Activated CD4-positive, alpha-beta T cell treated with anti-CD3 and anti-CD28 coated beads, Interleukin-10, Interleukin-2, amounts not matched to agents 100 ng/mL and 50 ng/mL, durations not matched to agents 16 hours and 8 hours (primary cell): ENCODE measurements at regions not wholly inside any gene's neighbourhood (a gene's known extent, or its start where the extent isn't known, plus 50 kb on each side); places are given as distances from the start of the nearest gene placed in this dataset.
"Not testable (repeated sequence)": the region's sequence is repeated elsewhere in the genome, so short reads cannot be mapped to it uniquely, and the experiment has no call there.

Experiments used
- DNase-seq: peaks from one replicate; pipeline ENCODE4 v3.0.0-alpha.2; 2020

DNA sequence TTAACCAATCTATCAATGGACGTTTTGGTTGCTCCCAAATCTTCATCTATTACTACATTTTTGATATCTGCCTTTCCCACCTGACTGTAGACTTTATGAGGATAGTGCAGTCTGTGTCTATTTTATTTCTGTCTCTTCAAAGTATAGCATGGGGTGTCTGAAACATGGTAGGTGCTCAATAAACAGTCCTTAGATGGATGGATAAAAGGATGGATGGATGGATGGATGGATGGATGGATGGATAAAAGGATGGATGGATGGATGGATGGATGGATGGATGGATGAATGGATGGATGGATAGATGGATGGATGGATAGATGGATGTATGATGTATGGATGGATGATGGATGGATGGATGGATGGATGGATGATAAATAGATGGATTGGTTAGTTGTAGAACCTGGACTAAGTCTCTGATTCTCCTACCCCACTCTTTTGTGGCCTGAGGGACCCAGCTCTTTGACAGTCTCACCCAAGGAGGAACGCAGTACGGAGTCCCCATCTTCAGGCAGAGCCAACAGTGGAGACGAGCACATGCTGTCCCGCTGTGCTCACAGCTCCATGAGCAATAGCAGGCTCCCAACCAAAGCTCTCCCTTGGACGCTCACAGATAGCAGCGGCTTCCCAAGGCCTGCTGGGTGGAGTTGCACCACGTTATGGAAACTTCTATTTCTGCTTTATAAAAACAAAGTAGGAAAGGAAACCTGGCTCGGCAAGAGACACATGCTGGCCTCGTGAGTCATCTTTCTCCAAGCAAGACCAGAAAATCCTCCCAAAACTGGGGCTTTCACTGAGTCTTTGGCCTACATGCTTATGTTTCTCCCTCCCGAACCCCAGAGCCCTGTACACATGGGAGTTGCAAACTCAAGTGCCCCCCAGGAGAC is 448.0 kb downstream of the MIAT start:
- DNase-seq = no peak

DNA sequence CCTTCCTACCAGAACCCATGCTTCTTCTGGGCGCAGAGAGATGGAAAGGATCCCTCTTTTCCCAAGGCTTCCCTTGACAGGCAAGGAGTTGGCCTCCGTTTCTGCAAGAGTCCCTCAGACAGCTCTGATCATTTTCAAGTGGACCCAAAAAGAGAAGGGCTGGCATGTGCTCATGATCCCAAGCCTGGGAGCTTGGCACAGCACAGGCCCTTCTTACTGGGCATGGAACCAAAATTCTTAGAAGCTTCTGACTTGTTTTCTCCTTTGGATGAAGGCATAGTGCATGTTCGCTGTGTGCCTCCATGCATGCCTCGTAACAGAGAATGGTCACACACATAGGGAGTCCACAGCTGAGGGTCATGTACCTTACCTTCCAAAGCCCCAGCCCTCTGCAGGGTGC is 449.6 kb downstream of the MIAT start:
- DNase-seq = no peak

DNA sequence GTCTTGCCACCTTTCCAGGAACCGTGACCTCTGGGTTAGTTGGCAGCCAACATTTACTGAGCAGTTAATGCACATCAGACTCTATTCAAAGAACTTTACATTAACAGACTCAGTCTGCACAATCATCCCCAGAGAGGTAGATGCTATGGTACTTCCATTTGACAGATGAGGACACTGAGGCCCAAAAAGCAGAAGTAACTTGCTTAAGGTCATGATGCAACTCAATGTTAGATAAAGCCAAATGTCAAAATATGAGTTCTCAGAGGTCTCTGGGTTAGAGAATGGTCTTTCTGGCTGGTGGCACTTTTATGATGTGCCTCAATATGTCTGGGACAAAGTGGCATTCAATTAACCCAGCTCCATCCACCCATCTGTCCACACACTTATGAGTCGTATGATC is 450.0 kb downstream of the MIAT start:
- no peak for DNase-seq

DNA sequence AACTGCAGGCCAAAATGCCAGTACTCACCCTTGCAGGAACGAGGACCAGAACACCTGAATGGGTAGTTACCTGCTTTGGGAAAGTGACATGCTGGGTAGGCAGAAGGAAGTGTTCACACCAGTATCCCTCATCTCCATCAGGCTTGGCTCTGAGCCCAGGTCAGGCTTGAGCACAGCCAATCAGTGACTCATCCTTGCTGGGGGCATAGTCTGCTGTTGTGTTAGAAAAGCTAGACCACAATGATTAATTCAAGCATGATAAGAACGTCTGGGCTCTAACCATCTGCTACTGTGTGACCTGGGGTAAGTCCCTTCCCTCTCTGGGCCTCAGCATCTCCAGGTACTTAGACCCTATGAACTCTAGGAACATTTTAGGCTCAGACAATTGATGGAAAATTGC is 450.4 kb downstream of the MIAT start:
- no peak for DNase-seq

DNA sequence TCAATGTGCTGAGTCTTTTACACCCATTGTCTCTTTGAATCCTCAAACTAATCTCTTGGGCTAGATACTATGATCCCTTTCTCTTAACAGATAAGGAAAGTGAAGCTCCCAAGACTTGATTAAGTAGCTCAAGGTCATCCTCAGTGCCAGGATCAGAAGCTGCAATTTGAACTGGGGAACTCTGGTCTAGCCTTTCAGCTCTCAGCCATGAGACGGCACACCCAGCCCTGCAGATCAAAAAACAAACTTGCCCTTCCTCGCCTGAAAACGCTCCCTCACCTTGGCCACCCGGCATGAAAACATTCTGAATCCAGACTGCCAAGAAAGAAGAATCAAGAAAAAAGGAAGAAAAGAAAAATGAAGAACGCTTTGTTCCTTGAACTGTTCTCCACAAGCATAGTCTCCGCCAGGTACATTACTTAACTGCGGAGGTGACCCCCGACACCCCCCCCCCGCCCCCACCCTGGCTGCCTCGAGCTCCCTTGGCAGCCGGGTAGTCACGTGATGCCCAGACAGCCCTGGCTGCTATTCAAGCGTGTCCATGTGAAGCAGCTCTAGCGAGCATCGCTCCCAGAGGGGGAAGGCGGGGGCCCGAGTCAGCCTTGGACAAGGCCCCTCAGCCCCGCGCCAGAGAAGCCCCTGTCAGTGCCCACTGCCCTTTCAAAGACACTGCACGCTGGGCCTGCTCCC is 451.2 kb downstream of the MIAT start:
- no peak for DNase-seq

DNA sequence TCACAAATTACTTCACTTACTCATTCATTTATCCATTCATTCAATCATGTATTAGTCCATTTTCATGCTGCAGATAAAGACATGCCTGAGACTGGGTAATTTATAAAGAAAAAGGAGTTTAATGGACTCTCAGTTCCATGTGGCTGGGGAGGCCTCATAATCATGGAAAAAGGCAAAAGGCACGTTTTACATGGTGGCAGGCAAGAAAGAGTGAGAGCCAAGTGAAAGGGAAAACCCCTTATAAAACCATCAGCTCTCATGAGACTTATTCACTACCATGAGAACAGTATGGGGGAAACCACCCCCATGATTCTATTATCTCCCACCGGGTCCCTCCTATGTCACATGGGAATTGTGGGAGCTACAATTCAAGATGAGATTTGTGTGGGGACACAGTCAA is 452.0 kb downstream of the MIAT start:
- not testable (repeated sequence) for DNase-seq

DNA sequence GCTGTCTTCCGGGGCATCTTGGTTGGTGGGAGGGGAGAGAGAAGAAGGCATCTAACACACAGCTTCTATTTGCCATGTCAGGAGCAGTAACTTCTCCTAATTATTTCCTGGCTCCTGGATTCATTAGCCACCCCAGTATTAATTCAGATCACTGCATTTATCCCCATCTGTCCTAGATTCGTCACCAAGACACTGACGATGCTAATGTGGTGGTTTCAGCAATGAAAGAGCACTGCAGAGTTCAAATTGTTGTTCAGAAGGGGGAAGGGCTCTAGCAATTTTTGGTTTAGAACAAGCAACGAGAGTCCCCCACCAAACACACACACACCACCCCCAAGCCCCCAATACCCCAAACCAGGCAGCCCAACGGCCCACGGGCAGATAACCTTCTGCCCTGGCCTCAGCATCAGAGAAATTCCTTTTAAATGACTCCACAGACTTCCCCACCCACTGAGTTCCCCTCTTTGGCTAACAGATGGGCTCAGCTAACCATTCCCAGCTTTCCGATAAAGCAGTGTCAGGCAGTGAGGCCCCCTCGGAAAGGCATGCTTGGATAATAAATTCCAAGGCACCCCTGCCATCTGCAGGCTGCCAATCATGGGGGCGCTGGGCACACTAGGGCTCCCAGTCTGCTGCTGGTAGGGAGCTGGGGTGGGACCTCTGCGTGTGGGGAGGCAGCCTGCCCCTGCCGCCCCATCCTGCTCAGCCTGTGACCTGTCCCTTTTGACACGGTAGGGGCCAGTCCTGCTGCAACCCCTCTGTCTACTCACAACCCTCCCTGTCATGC is 453.5 kb downstream of the MIAT start:
- DNase-seq = no peak

DNA sequence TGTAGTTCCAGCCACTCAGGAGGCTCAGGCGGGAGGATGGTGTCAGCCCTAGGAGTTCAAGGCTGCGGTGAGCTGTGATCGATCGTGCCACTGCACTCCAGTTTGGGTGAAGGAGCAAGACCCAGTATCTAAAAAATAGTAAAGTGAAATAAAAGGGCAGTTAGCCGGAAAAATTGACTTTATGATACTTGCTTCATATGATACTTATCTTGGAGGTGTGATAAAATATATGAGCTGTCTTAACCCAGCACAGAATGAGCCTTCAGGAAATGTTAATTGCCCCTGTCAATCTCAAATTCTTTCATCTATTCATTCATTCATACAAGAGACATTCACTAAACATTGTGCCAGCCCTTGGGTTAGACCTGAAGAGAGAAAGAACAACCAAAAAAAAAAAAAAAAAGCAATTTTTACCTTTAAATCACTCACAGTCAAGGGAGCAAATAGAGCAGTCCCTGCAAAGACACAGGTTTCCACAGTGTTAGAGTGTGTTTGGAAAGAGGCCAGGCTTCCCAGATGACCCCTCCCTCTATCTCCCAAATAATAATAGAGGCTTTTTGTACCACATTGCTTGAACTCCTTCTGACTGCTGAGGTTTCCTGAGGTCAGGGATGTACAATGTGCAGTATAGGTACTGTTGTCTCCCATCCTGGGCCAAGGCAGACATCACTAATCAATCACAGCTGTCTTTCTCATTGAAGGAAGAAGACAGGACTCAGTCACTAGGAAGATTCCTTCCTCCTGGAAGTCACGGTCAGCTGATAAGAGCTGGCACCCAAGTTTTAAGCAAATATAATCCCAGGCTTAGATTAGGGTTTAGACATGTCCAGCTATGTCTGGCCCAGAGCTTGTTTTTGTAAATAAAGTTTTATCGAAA is 454.6 kb downstream of the MIAT start:
- DNase-seq = no peak

DNA sequence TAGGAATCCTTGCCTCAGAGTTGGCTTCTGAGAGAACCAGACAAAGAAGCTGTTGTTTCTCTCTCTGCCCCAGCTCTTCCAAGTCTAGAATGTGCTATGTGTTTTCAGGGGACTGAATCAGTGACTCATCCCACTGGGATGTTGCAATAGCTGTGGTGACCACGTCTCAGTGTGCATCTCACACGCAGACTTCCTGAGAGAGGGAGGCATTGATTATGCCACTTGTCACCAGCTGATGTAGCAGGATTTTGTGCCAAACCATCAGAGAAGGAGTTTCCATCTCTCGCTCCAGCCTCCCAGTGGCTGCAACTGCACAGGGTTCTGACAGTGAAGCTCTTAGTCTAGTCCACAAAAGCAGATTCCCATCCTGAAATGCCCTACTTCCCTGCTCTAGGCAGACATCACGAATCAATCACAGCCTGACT is 455.8 kb downstream of the MIAT start:
- DNase-seq = peak; percentile 47

DNA sequence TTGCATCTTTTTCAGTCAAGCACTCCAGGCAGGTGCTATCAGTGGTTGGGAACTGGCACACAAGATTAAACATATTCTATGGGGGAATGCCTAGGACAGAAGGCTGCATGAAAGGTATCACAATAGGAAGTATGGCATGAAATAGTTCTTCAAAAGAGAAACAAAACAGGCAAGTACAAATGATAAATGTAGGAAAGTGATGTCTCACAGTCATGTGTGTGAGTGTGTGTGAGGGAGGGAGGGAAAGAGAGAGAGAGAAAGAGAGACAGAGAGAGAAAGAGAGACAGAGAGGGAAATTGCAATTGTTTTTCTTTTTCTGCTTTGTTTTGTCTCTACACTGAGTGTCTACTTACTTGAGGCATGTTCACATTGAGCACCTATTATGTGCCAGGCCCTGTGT is 456.3 kb downstream of the MIAT start:
- DNase-seq = no peak

DNA sequence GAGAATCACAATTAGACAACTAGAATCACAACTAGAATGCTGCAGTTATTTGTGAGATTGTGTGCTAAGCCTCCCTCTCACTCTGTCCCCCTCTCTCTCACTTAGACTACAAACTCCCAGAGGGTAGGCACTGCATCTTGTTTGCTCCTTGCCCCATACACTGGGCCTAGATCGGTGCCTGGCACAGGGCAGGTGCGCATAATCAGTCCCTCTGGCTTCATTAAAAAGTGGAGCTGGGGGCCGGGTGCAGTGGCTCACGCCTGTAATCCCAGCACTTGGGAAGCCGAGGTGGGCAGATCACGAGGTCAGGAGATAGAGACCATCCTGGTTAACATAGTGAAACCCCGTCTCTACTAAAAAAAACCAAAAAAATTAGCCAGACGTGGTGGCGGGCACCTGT is 456.8 kb downstream of the MIAT start:
- no peak for DNase-seq

DNA sequence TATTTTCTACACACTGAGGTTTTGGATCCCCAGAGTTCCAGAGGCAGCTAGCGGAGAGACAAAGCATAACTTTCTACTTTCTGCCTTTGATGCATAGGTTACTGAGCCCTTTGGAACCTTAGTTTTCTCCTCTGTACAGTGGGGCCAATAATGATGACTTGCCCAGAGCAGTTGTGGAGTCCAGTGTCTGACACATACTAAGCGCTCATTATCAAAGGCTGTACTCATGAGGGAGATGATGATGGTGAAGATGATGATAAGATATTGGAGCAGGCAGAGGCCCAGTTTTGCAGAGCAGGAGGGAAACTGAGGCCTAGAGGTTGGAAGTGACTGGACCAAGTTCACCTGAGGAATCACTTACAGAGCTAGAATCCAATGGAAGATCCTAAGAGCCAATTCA is 458.0 kb downstream of the MIAT start:
- no peak for DNase-seq

DNA sequence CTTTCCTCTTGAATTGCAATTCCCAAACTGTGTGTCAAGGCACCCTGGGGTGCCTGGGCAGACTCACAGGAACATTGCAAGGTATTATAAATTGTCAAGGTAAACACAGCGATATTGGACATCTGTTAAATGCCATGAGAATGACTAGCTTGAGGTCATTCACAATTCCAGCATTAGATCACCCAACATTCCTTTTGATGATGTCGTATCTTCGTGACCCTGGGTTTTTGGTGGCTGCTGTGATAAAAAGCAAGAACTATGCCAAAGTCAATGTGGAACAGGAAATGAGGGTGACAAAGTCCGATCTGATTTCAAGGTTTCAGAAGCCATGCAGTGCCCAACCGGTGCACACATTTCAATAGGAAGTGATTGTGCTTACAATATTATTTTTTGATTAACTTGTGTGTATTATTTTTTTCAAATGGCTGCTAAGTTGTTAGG is 458.4 kb downstream of the MIAT start:
- DNase-seq = no peak

DNA sequence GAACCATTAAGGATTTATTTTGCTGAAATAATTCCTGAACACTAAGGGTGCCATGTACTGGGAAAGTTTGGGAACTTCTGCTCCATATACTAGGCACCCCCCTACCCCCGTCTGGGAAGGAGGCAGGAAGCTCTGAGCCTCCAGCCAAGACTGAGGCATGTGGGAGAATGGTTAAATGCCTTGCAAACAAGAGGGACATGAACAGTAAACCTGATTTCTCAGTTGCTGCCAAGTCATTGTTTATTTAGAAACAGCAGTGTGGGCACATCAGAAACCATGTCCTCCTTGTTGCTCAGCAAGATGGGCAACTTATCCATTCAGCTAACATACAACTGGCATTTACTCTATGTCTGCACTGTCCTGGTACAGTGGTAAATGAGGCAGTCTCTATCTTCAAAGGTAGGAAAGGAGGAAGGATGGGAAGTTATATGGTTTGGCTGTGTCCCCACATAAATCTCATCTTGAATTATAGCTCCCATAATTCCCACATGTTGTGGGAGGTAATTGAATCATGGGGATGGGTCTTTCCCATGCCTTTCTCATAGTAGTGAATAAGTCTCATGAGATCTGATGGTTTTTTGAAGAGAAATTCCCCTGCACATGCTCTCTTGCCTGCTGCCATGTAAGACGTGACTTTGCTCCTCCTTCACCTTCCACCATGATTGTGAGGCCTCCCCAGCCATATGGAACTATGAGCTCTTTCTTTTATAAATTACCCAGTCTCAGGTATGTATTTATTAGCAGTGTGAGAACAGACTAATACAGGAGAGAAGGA is 459.1 kb downstream of the MIAT start:
- DNase-seq = no peak

DNA sequence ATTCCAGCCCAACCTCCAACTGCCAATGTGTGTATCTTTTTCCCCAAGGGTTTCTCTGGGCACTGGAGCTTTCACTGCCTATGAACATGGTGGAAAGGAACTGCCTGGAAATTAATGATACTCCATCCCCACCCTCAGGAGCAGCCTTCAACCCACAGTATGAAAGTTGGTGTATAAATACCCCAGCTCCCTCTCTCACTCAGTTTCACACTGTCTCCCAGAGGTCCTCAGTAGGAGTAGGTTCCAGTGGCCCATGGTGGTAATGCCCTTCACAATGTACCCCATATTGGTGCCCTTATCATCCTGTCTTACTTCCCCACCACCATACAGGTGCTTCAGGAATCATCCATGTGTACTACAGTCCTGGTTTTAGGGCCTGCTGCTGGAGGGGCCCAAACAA is 462.6 kb downstream of the MIAT start:
- no peak for DNase-seq

DNA sequence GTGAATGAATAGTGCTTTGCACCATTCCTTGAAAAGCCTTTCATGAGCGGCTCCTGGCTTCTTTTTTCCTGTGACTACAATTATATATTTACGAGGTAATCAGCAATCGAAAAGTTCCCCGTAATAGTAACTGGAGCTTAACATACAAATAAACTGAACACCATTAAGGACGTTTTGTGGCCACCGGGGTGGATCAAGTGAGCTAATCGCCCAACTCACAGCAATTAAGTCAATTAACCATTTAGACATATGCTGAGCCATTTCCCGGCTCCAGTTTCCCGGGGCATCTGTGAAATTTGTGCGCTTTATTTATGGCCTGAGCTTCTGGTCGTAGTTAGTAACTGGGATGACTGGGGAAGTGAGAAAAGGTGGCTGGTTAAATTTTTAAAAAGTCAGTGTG is 465.2 kb downstream of the MIAT start:
- no peak for DNase-seq

DNA sequence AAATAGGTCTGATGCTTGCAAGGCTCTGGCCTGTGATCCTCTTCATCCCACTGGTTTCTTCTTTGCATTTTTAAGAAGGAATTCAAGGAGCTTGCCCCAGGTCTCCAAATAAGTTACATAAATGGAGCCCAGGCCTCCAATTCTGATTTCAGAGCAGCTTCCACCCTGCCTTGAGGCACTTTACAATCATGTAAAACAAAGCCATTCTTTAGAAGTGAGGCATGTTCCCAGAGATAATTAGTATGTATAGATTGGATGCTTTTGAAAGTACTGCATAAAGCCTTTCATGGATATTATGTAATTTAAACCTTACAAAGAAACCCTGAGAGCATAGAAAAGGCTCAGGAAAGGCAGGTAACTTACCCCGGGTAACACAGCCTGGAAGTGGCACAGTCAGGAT is 466.5 kb downstream of the MIAT start:
- DNase-seq = no peak

DNA sequence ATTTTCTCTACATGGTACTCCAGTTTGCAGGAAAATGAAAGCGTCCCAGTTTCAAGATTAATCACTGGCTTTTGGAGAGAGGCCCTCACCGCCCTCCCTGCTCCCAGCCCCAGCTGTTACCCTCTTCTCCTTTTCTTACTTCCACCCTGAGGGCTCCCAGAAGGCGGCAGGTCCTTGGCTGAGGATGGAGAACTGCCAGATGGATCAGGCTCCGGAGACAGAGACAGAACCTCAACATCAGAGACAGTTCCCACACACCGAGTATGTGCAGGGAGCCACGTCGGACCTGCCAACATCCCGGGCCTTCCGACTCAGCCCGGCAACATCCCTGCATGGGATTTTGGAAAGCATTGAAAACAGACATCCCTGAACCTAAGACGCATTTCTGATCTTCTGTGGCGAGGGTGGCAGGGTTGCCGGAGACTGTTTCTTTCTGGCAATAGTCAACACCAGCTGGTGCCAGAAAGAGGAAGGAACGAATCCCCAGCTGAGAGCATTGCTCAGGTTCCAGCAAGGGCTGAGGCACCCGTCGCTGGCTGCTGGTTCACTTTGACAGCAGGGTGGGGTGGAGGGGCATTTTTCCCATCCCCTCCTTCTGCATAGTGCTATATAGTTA is 467.1 kb downstream of the MIAT start:
- no peak for DNase-seq

DNA sequence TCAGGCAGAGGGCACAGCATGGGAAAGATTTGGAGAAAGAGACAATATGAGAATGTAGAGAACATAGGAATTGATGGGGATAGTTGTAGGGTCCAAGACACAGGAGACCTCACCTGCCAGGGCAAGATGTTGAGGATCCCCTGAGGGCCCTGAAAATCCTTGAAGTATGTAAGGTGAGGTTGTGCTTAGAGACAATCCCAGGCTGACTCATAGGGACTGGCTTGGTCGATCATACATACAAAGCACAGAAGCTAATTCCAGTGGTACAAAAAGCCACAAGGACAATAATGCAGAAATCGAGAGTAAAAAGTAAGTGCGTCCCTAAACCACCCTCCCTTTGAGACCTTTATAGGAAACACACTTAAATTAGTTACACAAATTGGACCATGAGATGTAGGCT is 468.2 kb downstream of the MIAT start:
- no peak for DNase-seq

DNA sequence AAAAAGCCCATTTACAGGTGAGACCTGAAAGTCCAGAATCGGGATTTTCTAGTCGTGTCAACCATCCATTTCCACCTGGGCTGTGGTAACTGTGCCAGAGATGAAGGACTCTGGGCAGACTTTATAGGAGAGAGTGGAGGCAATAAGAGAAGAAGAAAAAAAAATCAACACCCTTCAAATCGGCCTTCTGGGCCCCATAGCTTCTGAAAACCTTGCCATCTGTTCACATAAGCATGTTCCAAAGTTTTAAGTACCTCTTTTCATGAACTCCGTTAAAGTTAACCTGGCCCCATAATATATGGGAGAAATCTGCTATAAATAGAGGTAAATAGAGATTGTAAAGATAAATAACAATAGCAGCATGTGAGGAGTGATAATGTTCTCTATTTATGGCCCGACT is 470.5 kb downstream of the MIAT start:
- no peak for DNase-seq

DNA sequence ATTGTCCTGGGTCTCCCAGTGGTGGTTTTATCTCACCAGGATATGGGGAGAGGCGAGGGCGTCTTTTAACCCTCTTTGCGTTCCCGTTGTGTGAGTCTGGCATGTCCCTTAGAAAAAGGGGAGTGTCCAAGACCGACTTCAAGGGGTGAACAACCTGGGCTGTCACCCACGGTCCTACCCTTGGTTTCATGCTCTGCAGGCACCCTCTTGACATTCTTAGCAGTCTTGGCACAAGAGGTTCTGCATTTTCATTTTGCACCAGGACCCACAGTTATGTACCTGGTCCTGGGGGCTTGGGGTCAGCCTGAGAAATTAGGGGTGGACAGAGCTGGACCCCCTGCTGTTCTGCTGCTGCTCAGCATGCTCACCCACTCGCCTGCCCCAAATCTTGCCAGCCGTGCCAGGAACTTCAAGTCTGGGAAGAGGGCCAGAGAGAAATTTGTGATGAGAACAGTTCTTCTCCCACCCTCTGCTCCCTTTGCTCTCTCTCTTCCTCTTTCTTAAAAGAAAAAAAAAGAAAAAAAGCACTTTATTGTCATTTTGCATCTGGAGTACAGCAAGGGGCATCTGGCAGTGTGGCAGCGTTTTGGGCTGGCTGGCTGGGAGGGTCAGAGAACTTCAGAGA is 471.2 kb downstream of the MIAT start:
- no peak for DNase-seq
